T-helper 2 cell (primary cell): ENCODE measurements at regions not wholly inside any gene's neighbourhood (a gene's known extent, or its start where the extent isn't known, plus 50 kb on each side); places are given as distances from the start of the nearest gene placed in this dataset.

Source experiments
- DNase-seq, 5 experiments: peaks; one replicate each; pipeline versions ENCODE4 v3.0.0 to v3.0.0-alpha.2; 2012 to 2022

- no peak for DNase-seq
Measured at GRCh38 chr5:89287964-89288363, 405.0 kb upstream of the MEF2C start.

GRCh38 chr5:89286320-89286719 lies 403.3 kb upstream of the MEF2C start:
- DNase-seq, result no peak

GRCh38 chr5:89283728-89284493 lies 400.9 kb upstream of the MEF2C start:
- DNase-seq, result no peak

GRCh38 chr5:89282554-89283510 lies 399.8 kb upstream of the MEF2C start:
- no peak for DNase-seq

DNA sequence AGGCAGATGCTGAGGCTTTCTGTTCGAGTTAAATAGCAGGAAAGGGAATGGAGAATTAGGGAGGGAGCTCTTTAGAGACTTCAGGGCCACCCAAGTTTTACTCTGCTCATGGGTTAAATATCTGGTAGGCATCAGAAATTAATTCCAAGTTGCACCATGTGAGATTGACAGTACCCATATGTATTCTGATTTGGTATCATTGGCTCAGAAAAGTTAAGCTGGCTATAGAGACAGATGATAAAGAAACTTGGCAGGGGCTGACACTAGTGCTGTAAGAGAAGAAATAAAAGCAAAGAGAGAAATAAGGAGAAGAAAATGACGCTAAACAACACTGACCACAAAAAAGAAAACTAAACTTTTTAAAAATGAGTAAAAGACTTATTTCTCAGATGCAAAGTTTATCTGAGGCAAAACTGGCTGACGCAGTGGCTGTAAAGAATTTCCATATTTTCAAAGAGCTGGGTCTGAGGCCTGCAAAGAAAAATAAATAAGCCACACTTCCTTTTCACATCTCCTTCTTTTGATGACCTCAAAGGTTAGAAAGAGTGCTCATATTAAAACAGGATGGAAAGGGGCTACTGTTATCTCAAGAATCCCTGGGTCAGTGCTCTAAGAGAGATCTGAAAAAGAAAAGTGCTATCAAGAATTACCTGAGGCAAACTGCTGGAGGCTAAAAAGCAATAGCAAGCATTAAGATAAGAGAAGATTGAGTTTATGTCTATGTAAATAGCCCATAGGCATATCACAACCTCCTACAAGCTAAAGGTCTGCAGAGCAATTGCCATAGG lies 399.0 kb upstream of the MEF2C start:
- DNase-seq, result no peak

DNA sequence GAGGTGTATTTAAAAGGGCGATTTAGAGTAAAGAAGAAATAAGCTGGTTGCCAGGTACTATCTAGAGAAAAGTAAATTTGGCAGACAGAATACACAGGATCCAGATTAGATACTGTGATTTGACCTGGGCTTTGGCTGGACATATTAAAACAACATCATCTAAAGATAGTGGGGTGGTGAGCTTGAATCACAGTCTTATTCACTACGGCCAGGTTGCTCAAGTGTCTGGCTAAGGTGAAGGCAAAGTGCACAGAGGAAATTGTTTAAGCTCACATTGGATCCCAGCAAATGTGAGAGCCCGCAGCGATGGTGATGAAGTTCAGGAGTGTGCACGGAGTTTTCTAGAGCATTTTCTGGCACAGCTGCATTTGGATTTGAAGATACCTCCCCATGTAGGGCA lies 398.2 kb upstream of the MEF2C start:
- no peak for DNase-seq

- no peak for DNase-seq
Measured at GRCh38 chr5:89280103-89281037, 397.4 kb upstream of the MEF2C start.

GRCh38 chr5:89279391-89280036 lies 396.5 kb upstream of the MEF2C start:
- no peak for DNase-seq

DNA sequence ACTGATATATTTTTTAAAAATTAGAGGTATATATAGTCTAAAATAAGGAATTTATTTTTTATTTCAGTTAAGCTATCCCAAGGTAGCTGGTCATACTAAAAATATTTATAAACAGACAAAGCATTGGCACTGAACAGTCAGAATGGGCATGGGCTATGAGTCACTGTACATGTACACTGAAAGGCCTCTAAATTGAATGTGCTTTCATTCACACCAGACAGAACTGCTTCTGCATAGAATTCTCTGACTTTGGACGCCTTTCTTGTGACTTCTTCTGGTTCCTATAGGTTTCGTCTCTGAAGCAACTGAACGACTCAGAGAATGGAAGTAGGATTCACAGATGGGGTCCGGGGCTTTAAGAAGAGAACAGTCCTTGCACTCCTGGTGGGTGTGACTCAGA lies 394.8 kb upstream of the MEF2C start:
- no peak for DNase-seq

- DNase-seq, result no peak
Measured at GRCh38 chr5:89276566-89277305, 393.8 kb upstream of the MEF2C start.

GRCh38 chr5:89275066-89275855 lies 392.3 kb upstream of the MEF2C start:
- no peak for DNase-seq

GRCh38 chr5:89273289-89273688 lies 390.3 kb upstream of the MEF2C start:
- DNase-seq, result no peak

DNA sequence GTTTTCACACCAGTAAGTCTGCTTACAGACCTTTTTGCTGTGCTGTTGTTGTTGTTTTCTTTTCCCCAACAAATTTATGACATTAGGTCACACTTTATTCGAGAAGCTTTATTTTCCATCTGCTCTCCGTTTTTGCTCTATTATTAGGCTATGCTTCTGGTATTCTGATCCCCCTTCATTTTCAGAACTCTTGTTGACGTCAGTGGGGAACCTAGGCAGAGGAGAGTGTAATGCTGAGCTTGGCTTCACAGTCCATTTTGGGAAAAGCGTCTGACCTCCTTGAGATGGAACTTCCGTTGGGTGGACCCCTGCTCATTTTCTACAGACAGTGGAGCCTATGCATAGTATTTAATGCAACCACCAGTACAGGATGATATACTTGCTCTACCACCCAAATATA lies 387.9 kb upstream of the MEF2C start:
- no peak for DNase-seq

GRCh38 chr5:89269721-89270120 lies 386.7 kb upstream of the MEF2C start:
- no peak for DNase-seq

- no peak for DNase-seq
Measured at GRCh38 chr5:89268460-89268859, 385.5 kb upstream of the MEF2C start.

DNA sequence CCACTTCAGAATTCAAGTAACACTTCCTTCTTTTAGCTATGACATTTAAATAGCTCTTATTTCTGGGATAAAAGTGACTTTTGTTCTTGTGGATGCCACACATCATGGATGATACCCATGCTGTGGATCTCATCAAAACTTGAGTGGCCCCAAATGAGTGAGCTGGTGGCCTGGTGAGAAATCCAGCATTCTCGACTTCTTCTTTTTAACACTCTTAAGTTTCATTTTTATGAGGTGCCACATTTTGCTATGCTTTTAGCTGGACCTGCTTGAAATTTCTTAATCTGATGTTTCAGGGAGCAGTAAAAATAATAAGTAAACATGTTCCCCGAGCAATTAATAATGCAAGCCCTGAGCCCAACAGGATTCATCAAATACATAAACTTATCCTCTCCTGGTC lies 384.8 kb upstream of the MEF2C start:
- no peak for DNase-seq

DNA sequence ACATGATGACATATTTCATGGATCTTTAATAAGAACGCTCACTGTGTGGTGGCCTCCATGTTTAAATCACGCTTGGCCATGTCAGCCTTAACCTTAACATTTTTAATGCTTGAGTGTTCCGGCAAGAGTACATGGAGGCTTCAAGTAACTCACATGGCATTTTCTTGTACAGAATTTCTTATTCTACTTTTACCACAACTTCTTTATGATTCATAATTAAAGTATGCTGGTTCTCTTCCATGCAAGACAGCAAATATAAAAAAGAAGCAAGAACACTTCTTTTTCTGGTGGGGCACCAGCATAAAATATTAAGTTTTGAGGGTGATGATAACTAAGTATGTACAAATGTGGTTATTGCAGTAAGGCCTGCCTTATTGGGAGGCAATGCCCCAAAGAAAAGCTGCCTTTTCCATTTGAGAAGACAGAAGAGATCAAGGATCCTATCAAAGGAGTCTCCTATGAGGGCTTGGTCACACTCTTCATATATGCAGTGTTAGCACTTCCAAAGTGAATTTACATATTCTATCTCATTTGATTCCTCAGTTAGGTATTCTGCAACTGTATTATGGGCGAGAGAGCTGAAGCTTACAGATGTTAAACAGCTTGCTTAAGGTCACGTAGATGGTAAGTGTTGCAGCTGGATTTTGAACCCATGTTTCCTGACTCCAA lies 382.7 kb upstream of the MEF2C start:
- DNase-seq, result no peak

GRCh38 chr5:89263846-89264245 lies 380.9 kb upstream of the MEF2C start:
- no peak for DNase-seq

- no peak for DNase-seq
Measured at GRCh38 chr5:89262030-89262429, 379.0 kb upstream of the MEF2C start.
